Muscle of leg (tissue), 3 donors: ENCODE measurements at regions not wholly inside any gene's neighbourhood (a gene's known extent, or its start where the extent isn't known, plus 50 kb on each side); places are given as distances from the start of the nearest gene placed in this dataset.
A peak's percentile ranks its signal among the peaks of the same experiment; 100 is the strongest.

Experiments used
- DNase-seq: peaks from one replicate; pipeline ENCODE4 v3.0.0; 2013
- H3K27ac ChIP-seq: one replicate; pipeline ENCODE4 v1.5.1; 2013; ENCODE audit warnings: mild to moderate bottlenecking, low read length, control low read depth
- H3K27me3 ChIP-seq: one replicate; pipeline ENCODE4 v1.6.1; 2013; ENCODE audit warnings: low read length; ENCODE audit not compliant: control insufficient read depth, insufficient read depth
- H3K36me3 ChIP-seq: one replicate; pipeline ENCODE4 v1.6.1; 2013; ENCODE audit warnings: low read length; ENCODE audit not compliant: control insufficient read depth, insufficient read depth
- H3K4me1 ChIP-seq: one replicate; pipeline ENCODE4 v1.6.1; 2013; ENCODE audit warnings: low read length; ENCODE audit not compliant: control insufficient read depth, insufficient read depth
- H3K4me3 ChIP-seq: one replicate; pipeline ENCODE4 v1.5.1; 2013; ENCODE audit warnings: low read length, control low read depth
- H3K9me3 ChIP-seq: replicated peaks from 2 replicates; pipeline ENCODE4 v1.6.1; 2013; ENCODE audit warnings: low read depth, low read length; ENCODE audit not compliant: control insufficient read depth
- WGBS: methylation state at CpG from one replicate; pipeline ENCODE4 v1.1.5; 2013; ENCODE audit warnings: missing lambda C conversion rate; ENCODE audit not compliant: insufficient coverage; 5-methylcytosine and 5-hydroxymethylcytosine counted together

GRCh38 chr3:109480014-109480413, 142.7 kb upstream of the DPPA4 start:
- DNase-seq = no peak
- no CpG with 5 or more reads among the region's 1 CpG for WGBS
- no peaks in the 10 kb centered on the region for H3K27me3 ChIP-seq
- H3K4me1 ChIP-seq = no peaks in the 10 kb centered on the region
- H3K36me3 ChIP-seq = no peaks in the 10 kb centered on the region
- no peak overlapping the region for H3K27ac ChIP-seq
- H3K9me3 ChIP-seq = no peaks in the 10 kb centered on the region
- no peak overlapping the region for H3K4me3 ChIP-seq

- no peak for DNase-seq
- no peak overlapping the region for H3K4me3 ChIP-seq
- no peaks in the 10 kb centered on the region for H3K4me1 ChIP-seq
- no peaks in the 10 kb centered on the region for H3K9me3 ChIP-seq
- no peak overlapping the region for H3K27ac ChIP-seq
- no peaks in the 10 kb centered on the region for H3K27me3 ChIP-seq
- no peaks in the 10 kb centered on the region for H3K36me3 ChIP-seq
- no CpG with 5 or more reads among the region's 1 CpG for WGBS
Measured at GRCh38 chr3:109478614-109479013, 141.3 kb upstream of the DPPA4 start.

GRCh38 chr3:109460961-109461360, 123.6 kb upstream of the DPPA4 start:
- H3K36me3 ChIP-seq = no peaks in the 10 kb centered on the region
- H3K4me1 ChIP-seq = no peaks in the 10 kb centered on the region
- WGBS = 75% methylated on average over 1 of the region's 3 CpGs
- no peak for DNase-seq
- no peak overlapping the region for H3K27ac ChIP-seq
- no peaks in the 10 kb centered on the region for H3K9me3 ChIP-seq
- H3K27me3 ChIP-seq = no peaks in the 10 kb centered on the region
- H3K4me3 ChIP-seq = no peak overlapping the region

GRCh38 chr3:109445210-109445609, 107.9 kb upstream of the DPPA4 start:
- Histone ChIP-seq H3K4me1 (no peaks in the 10 kb centered on the region), H3K4me3 (no peak overlapping the region), H3K27ac (no peak overlapping the region), H3K36me3 (no peaks in the 10 kb centered on the region), H3K9me3 (peaks cover 16% of the 10 kb centered on the region), H3K27me3 (no peaks in the 10 kb centered on the region)
- 100% methylated on average over 1 of the region's 3 CpGs for WGBS
- no peak for DNase-seq

GRCh38 chr3:109442531-109442930, 105.2 kb upstream of the DPPA4 start:
- WGBS = 86% methylated on average over 1 of the region's 4 CpGs

GRCh38 chr3:109440353-109440752, 103.0 kb upstream of the DPPA4 start:
- DNase-seq = no peak
- no peaks in the 10 kb centered on the region for H3K4me1 ChIP-seq
- H3K27me3 ChIP-seq = no peaks in the 10 kb centered on the region
- H3K36me3 ChIP-seq = no peaks in the 10 kb centered on the region
- no peak overlapping the region for H3K27ac ChIP-seq
- H3K4me3 ChIP-seq = no peak overlapping the region
- 21% methylated on average over 3 of the region's 7 CpGs for whole genome bisulfite sequencing
- peaks cover 16% of the 10 kb centered on the region for H3K9me3 ChIP-seq

More at GRCh38 chr3:109442531-109442930, 105.2 kb upstream of the DPPA4 start:
- H3K9me3 ChIP-seq = peaks cover 16% of the 10 kb centered on the region
- no peak overlapping the region for H3K27ac ChIP-seq
- no peaks in the 10 kb centered on the region for H3K4me1 ChIP-seq
- peak; percentile 0 for DNase-seq
- no peak overlapping the region for H3K4me3 ChIP-seq
- no peaks in the 10 kb centered on the region for H3K36me3 ChIP-seq
- H3K27me3 ChIP-seq = no peaks in the 10 kb centered on the region

- WGBS = no CpG with 5 or more reads among the region's 3 CpGs
- H3K27me3 ChIP-seq = no peaks in the 10 kb centered on the region
- H3K27ac ChIP-seq = no peak overlapping the region
- H3K36me3 ChIP-seq = no peaks in the 10 kb centered on the region
- DNase-seq = no peak
- no peaks in the 10 kb centered on the region for H3K9me3 ChIP-seq
- no peaks in the 10 kb centered on the region for H3K4me1 ChIP-seq
- H3K4me3 ChIP-seq = no peak overlapping the region
Measured at GRCh38 chr3:109432833-109433232, 95.5 kb upstream of the DPPA4 start.

- no peaks in the 10 kb centered on the region for H3K27me3 ChIP-seq
- H3K36me3 ChIP-seq = no peaks in the 10 kb centered on the region
- H3K4me3 ChIP-seq = no peak overlapping the region
- H3K27ac ChIP-seq = no peak overlapping the region
- H3K9me3 ChIP-seq = no peaks in the 10 kb centered on the region
- WGBS = 57% methylated on average over 3 of the region's 6 CpGs
- H3K4me1 ChIP-seq = no peaks in the 10 kb centered on the region
- DNase-seq = no peak
Measured at GRCh38 chr3:109430911-109431563, 93.7 kb upstream of the DPPA4 start.

GRCh38 chr3:109413049-109413448, 75.7 kb upstream of the DPPA4 start:
- no peaks in the 10 kb centered on the region for H3K36me3 ChIP-seq
- no peaks in the 10 kb centered on the region for H3K4me1 ChIP-seq
- DNase-seq = no peak
- H3K4me3 ChIP-seq = no peak overlapping the region
- no peak overlapping the region for H3K27ac ChIP-seq
- no peaks in the 10 kb centered on the region for H3K27me3 ChIP-seq
- 83% methylated on average over 4 of the region's 4 CpGs for WGBS
- H3K9me3 ChIP-seq = peaks cover 4% of the 10 kb centered on the region

GRCh38 chr3:109411547-109411946, 74.2 kb upstream of the DPPA4 start:
- Histone ChIP-seq H3K36me3 (no peaks in the 10 kb centered on the region), H3K9me3 (peaks cover 4% of the 10 kb centered on the region), H3K4me3 (no peak overlapping the region), H3K27me3 (no peaks in the 10 kb centered on the region), H3K4me1 (no peaks in the 10 kb centered on the region), H3K27ac (no peak overlapping the region)
- DNase-seq = no peak
- WGBS = no CpG with 5 or more reads among the region's 3 CpGs

- H3K9me3 ChIP-seq = no peaks in the 10 kb centered on the region
- no peak overlapping the region for H3K4me3 ChIP-seq
- no peak overlapping the region for H3K27ac ChIP-seq
- WGBS = no CpG with 5 or more reads among the region's 3 CpGs
- no peaks in the 10 kb centered on the region for H3K36me3 ChIP-seq
- H3K27me3 ChIP-seq = no peaks in the 10 kb centered on the region
- no peak for DNase-seq
- no peaks in the 10 kb centered on the region for H3K4me1 ChIP-seq
Measured at GRCh38 chr3:109396806-109397205, 59.5 kb upstream of the DPPA4 start.
